Frontal cortex (tissue), 3 donors: ENCODE measurements at regions not wholly inside any gene's neighbourhood (a gene's known extent, or its start where the extent isn't known, plus 50 kb on each side); places are given as distances from the start of the nearest gene placed in this dataset.

Experiments used
- DNase-seq, 2 donors: peaks; one replicate each; pipeline ENCODE4 v3.0.0; 2012; ENCODE audit warnings: low spot score in 2 of 2
- FAIRE-seq: peaks from 2 replicates; lab custom pipeline; 2012; peaks lifted over from hg19 to GRCh38; lab: Jason Lieb, UNC
- donor health status: control.
- donor health status: control.
- donor health status: control.

DNA sequence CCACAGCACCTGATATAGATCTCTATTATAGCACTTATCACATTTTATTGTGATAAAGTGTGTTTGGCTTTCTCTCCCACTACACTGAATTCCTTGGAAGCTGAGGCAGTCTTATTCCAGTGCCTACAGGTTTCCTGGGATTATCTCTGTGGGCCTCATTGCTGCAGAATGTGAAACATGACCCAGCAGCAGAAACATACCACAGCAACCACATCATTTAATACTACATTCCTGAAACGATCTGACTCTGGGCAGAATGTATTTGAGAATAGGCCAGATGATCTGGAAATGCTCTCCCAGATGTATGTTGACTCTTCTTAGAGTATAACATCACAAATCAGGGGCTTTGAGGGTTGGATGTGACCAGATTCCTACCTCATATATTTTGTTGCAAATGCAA, 323.5 kb upstream of the TANK start:
- FAIRE-seq (no peak), DNase-seq (no peak)

- FAIRE-seq, result no peak
- DNase-seq, result no peak
Observed at GRCh38 chr2:160837416-160837815, 322.8 kb upstream of the TANK start.

DNA sequence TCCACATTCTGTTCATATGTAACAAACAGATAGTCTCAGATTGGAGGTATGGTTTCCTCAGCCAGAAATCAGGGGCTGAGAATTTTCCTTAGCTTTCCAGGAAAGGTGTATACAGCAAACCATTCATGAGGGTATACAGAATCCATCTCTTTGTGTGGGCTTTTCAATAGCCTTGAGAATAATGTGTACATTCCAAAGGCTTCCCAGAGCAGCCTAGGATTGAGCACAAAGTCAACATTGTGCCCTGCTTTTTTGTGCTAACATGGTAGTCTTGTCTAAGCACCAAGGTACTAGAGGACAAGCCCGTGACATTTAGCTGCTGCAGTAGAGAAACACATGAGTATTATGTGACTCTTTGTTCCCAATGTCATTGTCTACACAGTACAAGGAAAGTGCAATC, 322.1 kb upstream of the TANK start:
- no peak for FAIRE-seq
- no peak for DNase-seq

- no peak for FAIRE-seq
Observed at GRCh38 chr2:160838691-160839090, 321.5 kb upstream of the TANK start.

GRCh38 chr2:160842286-160842685, 317.9 kb upstream of the TANK start:
- DNase-seq (no peak), FAIRE-seq (no peak)

More at GRCh38 chr2:160838691-160839090, 321.5 kb upstream of the TANK start:
- no peak for DNase-seq

DNA sequence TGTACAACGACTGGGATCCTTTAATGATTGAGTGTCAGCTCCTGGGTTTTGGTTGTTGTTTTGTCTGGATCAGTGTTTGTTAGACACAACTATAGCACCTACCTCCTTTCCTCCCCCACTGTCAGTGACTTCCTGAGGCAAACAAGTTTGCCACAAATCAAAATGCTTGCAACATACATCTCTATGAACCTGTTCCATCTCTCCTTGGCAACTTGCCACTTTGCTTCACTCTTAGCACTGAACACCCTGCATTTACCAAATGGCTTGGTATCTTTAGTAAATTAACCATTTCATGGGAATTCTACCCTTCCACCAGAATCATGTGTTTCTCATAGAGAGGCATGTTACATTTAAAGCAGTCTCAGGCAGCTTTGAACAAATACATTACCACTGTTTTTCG, 301.1 kb upstream of the TANK start:
- DNase-seq (no peak), FAIRE-seq (no peak)

DNA sequence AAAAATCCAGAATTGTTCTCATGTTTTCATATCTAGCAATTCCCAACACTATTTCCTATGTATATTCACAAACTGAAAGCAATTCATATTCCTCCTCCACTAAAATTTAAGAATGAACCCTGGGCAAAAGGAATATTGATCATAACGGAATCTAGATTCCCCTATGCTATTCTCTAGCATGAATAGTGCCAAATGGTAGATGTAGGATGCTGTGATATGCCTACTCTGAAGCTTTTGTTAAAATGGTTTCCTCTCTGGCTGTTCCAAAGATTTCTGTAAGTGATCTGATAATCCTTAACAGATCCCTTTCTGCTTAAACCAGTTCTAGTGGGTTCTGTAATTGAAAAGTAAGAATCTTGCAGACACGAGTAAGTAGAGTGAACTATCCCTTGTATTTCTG, 298.0 kb upstream of the TANK start:
- FAIRE-seq, result no peak
- no peak for DNase-seq

GRCh38 chr2:160868891-160869290, 291.3 kb upstream of the TANK start:
- DNase-seq, result no peak
- no peak for FAIRE-seq

DNA sequence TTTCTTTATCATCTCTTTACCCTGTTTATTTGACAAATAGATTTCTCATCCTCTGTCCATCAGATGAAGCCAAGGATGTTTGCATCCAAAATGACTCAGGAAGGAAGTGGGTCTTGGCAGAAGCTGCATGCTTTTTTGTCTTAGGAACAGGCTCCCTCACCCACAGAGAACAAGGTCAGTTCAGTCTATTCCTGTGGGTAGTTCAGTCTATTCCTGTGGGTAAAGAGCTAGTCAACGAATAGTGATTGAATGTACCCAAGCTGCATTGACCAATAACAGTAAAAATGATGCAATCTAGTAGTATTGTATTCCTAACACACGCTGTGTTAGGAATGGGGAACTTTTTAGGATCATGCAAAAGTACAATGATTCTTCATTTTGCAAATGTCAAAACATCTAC, 290.8 kb upstream of the TANK start:
- DNase-seq (peak in 1 of 2 donors; percentile 9), FAIRE-seq (no peak)

- no peak for DNase-seq
- no peak for FAIRE-seq
Observed at GRCh38 chr2:160870729-160871465, 289.3 kb upstream of the TANK start.

- no peak for DNase-seq
- FAIRE-seq, result no peak
Observed at GRCh38 chr2:160871953-160872352, 288.3 kb upstream of the TANK start.

DNA sequence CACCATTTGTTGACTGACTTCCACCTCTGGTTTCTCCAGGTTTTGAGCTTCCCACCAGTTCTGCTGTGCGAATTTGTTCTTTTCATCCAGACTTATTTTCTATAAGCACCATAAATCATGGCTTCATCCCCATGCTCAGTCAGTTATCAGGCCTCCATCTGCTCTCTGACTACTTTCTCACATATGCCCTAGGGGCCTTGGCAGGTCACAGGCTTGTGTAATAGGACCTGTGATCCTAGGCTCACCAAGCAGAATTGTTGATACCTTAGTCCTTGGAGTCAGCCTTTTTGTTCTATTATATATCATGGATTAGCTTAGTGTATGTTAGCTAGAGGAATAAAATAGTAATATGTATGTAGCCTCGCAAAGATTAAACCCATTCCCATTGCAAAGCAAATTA, 284.2 kb upstream of the TANK start:
- DNase-seq (no peak), FAIRE-seq (no peak)

GRCh38 chr2:160876765-160877164, 283.5 kb upstream of the TANK start:
- no peak for DNase-seq
- no peak for FAIRE-seq

GRCh38 chr2:160878618-160879017, 281.6 kb upstream of the TANK start:
- FAIRE-seq (no peak), DNase-seq (no peak)

GRCh38 chr2:160882906-160883305, 277.3 kb upstream of the TANK start:
- no peak for FAIRE-seq
- DNase-seq, result no peak

- no peak for DNase-seq
- no peak for FAIRE-seq
Observed at GRCh38 chr2:160884056-160884455, 276.2 kb upstream of the TANK start.

- DNase-seq, result no peak
- FAIRE-seq, result no peak
Observed at GRCh38 chr2:160889439-160890170, 270.6 kb upstream of the TANK start.

- DNase-seq (no peak), FAIRE-seq (no peak)
Observed at GRCh38 chr2:160890667-160891352, 269.4 kb upstream of the TANK start.

DNA sequence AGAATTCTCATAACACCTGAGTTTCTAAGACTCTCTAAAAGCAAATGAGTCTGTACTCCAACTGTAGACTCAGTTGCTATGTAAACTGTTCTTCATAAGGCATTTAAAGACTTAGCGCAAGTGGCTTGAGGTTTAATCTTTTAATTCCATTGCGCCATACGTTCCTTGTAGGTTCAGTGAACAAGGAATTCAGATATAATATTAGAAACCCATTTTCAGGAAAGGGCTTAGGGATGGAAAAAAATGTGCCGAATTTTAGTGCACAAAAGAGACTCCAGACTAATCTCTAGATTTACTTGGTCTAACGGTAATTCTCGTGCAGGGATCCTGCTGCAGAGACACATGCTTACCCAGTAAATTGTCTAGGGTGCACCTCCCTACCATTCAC, 268.9 kb upstream of the TANK start:
- no peak for DNase-seq
- no peak for FAIRE-seq

GRCh38 chr2:160892204-160892603, 268.0 kb upstream of the TANK start:
- no peak for FAIRE-seq
- DNase-seq, result no peak

- DNase-seq (no peak), FAIRE-seq (no peak)
Observed at GRCh38 chr2:160893581-160893980, 266.6 kb upstream of the TANK start.
